SK-N-SH treated with all-trans-retinoic acid at 6 μM for 48 hours (cell line): ENCODE measurements at regions not wholly inside any gene's neighbourhood (a gene's known extent, or its start where the extent isn't known, plus 50 kb on each side); places are given as distances from the start of the nearest gene placed in this dataset.
"Not testable (repeated sequence)": the region's sequence is repeated elsewhere in the genome, so short reads cannot be mapped to it uniquely, and the experiment has no call there.

Experiments used
- ATAC-seq: fragments of 200-7000 bp; cut with Tn5 transposase; 3 replicates; pipeline ENCODE4 v1.9.1; 2020; ENCODE audit warnings: mild to moderate bottlenecking, moderate library complexity
- ARNTL ChIP-seq: fragments of 450-650 bp; formaldehyde crosslinking; IDR thresholded peaks from 2 replicates; pipeline ENCODE4 v1.5.0; 2020; ENCODE audit warnings: low read depth, mild to moderate bottlenecking, moderate library complexity, borderline replicate concordance
- BACH2 ChIP-seq: fragments of 250-450 bp; sonication (Bioruptor Pico); IDR thresholded peaks from 2 replicates; pipeline ENCODE4 v1.9.0; 2021; ENCODE audit warnings: mild to moderate bottlenecking, borderline replicate concordance
- CREB5 ChIP-seq: fragments of 250-450 bp; sonication (Bioruptor Pico); IDR thresholded peaks from 2 replicates; pipeline ENCODE4 v1.5.1; 2020; ENCODE audit warnings: low read depth, mild to moderate bottlenecking, moderate library complexity
- CSDC2 ChIP-seq: fragments of 250-450 bp; sonication (Bioruptor Pico); IDR thresholded peaks from 2 replicates; pipeline ENCODE4 v1.5.0; 2020; ENCODE audit warnings: mild to moderate bottlenecking, moderate library complexity
- CSRNP3 ChIP-seq: fragments of 250-450 bp; sonication (Bioruptor Pico); IDR thresholded peaks from 2 replicates; pipeline ENCODE4 v1.5.1; 2021; ENCODE audit warnings: mild to moderate bottlenecking, moderate library complexity
- ESRRG ChIP-seq: fragments of 250-450 bp; sonication (Bioruptor Pico); IDR thresholded peaks from 2 replicates; pipeline ENCODE4 v1.6.1; 2021; ENCODE audit warnings: mild to moderate bottlenecking
- GLIS3 ChIP-seq: fragments of 250-450 bp; sonication (Bioruptor Pico); IDR thresholded peaks from 2 replicates; pipeline ENCODE4 v1.5.0; 2020; ENCODE audit warnings: mild to moderate bottlenecking, moderate library complexity
- ISL1 ChIP-seq: fragments of 250-450 bp; sonication (Bioruptor Pico); IDR thresholded peaks from 2 replicates; pipeline ENCODE4 v2.1.2; 2022; ENCODE audit warnings: mild to moderate bottlenecking, moderate library complexity
- OSR1 ChIP-seq: fragments of 250-450 bp; sonication (Bioruptor Pico); IDR thresholded peaks from 2 replicates; pipeline ENCODE4 v1.8.0; 2022; ENCODE audit warnings: moderate library complexity, mild to moderate bottlenecking, inconsistent platforms
- PATZ1 ChIP-seq: fragments of 250-450 bp; sonication (Bioruptor Pico); IDR thresholded peaks from 2 replicates; pipeline ENCODE4 v1.8.0; 2020; ENCODE audit warnings: mild to moderate bottlenecking, moderate library complexity, borderline replicate concordance
- POU6F1 ChIP-seq: fragments of 250-450 bp; sonication (Bioruptor Pico); IDR thresholded peaks from 2 replicates; pipeline ENCODE4 v1.8.0; 2021; ENCODE audit warnings: low read depth, mild to moderate bottlenecking, moderate library complexity, borderline replicate concordance
- PPARA ChIP-seq: fragments of 250-450 bp; sonication (Bioruptor Pico); IDR thresholded peaks from 2 replicates; pipeline ENCODE4 v1.5.0; 2020; ENCODE audit warnings: mild to moderate bottlenecking, borderline replicate concordance
- RARB ChIP-seq: fragments of 250-450 bp; sonication (Bioruptor Pico); IDR thresholded peaks from 2 replicates; pipeline ENCODE4 v1.8.0; 2021; ENCODE audit warnings: mild to moderate bottlenecking, moderate library complexity
- SNAI2 ChIP-seq: fragments of 250-450 bp; sonication (Bioruptor Pico); IDR thresholded peaks from 2 replicates; pipeline ENCODE4 v1.5.0; 2020; ENCODE audit warnings: mild to moderate bottlenecking, moderate library complexity
- TOX ChIP-seq: fragments of 250-450 bp; sonication (Bioruptor Pico); IDR thresholded peaks from 2 replicates; pipeline ENCODE4 v1.8.0; 2021; ENCODE audit warnings: mild to moderate bottlenecking, moderate library complexity, borderline replicate concordance
- TSHZ2 ChIP-seq: fragments of 250-450 bp; sonication (Bioruptor Pico); IDR thresholded peaks from 2 replicates; pipeline ENCODE4 v1.5.0; 2020; ENCODE audit warnings: mild to moderate bottlenecking, moderate library complexity
- ZC3H10 ChIP-seq: fragments of 250-450 bp; sonication (Bioruptor Pico); IDR thresholded peaks from 2 replicates; pipeline ENCODE4 v1.5.1; 2021; ENCODE audit warnings: mild to moderate bottlenecking, moderate library complexity
- ZFP3 ChIP-seq: fragments of 250-450 bp; sonication (Bioruptor Pico); IDR thresholded peaks from 2 replicates; pipeline ENCODE4 v1.5.0; 2020; ENCODE audit warnings: mild to moderate bottlenecking, moderate library complexity
- ZNF565 ChIP-seq: fragments of 450-650 bp; formaldehyde crosslinking; conservative IDR thresholded peaks from 2 replicates; pipeline ENCODE4 v1.5.0; 2020; ENCODE audit warnings: low read depth, mild to moderate bottlenecking, moderate library complexity
- ZNF70 ChIP-seq: fragments of 450-650 bp; formaldehyde crosslinking; IDR thresholded peaks from 2 replicates; pipeline ENCODE4 v1.5.0; 2020; ENCODE audit warnings: mild to moderate bottlenecking, moderate library complexity

GRCh38 chrX:67004451-67004850 is 365.6 kb upstream of the EDA2R start:
- ATAC-seq, result no peak
- no peak for TF ChIP-seq PPARA (CRISPR knock-in tag)
- no peak for TF ChIP-seq CREB5 (CRISPR knock-in tag)
- TF ChIP-seq ZFP3 (CRISPR knock-in tag), result no peak
- TF ChIP-seq SNAI2 (CRISPR knock-in tag), result no peak
- TF ChIP-seq OSR1 (CRISPR knock-in tag), result no peak
- TF ChIP-seq CSRNP3 (CRISPR knock-in tag), result no peak
- TF ChIP-seq ISL1 (CRISPR knock-in tag), result no peak
- TF ChIP-seq ZNF70 (CRISPR knock-in tag), result no peak
- TF ChIP-seq GLIS3 (CRISPR knock-in tag), result no peak
- no peak for TF ChIP-seq ESRRG (CRISPR knock-in tag)
- no peak for TF ChIP-seq BACH2 (CRISPR knock-in tag)
- no peak for TF ChIP-seq POU6F1
- TF ChIP-seq ZNF565 (CRISPR knock-in tag), result no peak
- no peak for TF ChIP-seq TSHZ2 (CRISPR knock-in tag)
- TF ChIP-seq CSDC2 (CRISPR knock-in tag), result no peak

GRCh38 chrX:66994729-66995128 is 355.9 kb upstream of the EDA2R start:
- TF ChIP-seq ARNTL (CRISPR knock-in tag) (no peak), ZNF565 (CRISPR knock-in tag) (no peak), ZFP3 (CRISPR knock-in tag) (no peak), SNAI2 (CRISPR knock-in tag) (no peak), ESRRG (CRISPR knock-in tag) (no peak), OSR1 (CRISPR knock-in tag) (no peak), CSDC2 (CRISPR knock-in tag) (no peak), TOX (no peak), GLIS3 (CRISPR knock-in tag) (no peak), ZNF70 (CRISPR knock-in tag) (no peak), PPARA (CRISPR knock-in tag) (no peak), ISL1 (CRISPR knock-in tag) (no peak), POU6F1 (no peak), ZC3H10 (no peak), RARB (CRISPR knock-in tag) (no peak)
- TF ChIP-seq, all 23 proteins: peak for 0
- ATAC-seq, result no peak

- ATAC-seq, result not testable (repeated sequence)
These were observed 353.2 kb upstream of the EDA2R start for GRCh38 chrX:66992077-66992476.

- no peak for ATAC-seq
- TF ChIP-seq ZNF70 (CRISPR knock-in tag) (no peak), ISL1 (CRISPR knock-in tag) (no peak), CSDC2 (CRISPR knock-in tag) (no peak), ZC3H10 (no peak), PATZ1 (CRISPR knock-in tag) (no peak), SNAI2 (CRISPR knock-in tag) (no peak), PPARA (CRISPR knock-in tag) (no peak), ESRRG (CRISPR knock-in tag) (no peak), OSR1 (CRISPR knock-in tag) (no peak), CSRNP3 (CRISPR knock-in tag) (no peak), ZNF565 (CRISPR knock-in tag) (no peak)
These were observed 349.5 kb upstream of the EDA2R start for GRCh38 chrX:66988331-66988730.
